Neural progenitor cell (in vitro differentiated cells): ENCODE measurements at regions not wholly inside any gene's neighbourhood (a gene's known extent, or its start where the extent isn't known, plus 50 kb on each side); places are given as distances from the start of the nearest gene placed in this dataset.

ENCODE experiments used
- CTCF ChIP-seq: fragments of 200-600 bp; sonication (generic); IDR thresholded peaks from 2 replicates; pipeline ENCODE4 v1.5.1; 2017; ENCODE audit warnings: antibody characterized with exemption, mild to moderate bottlenecking
- EZH2 ChIP-seq: fragments of 200-600 bp; sonication (generic); IDR thresholded peaks from 2 replicates; pipeline ENCODE4 v1.6.1; 2017; ENCODE audit warnings: antibody characterized with exemption, mild to moderate bottlenecking, moderate library complexity

- TF ChIP-seq CTCF (no peak), EZH2 (no peak)
These were observed 125.6 kb downstream of the CXCL12 start for GRCh38 chr10:44259090-44259874.
